HL-60/S4 treated with retinoic acid at 250 ng/mL for 4 days and 3 days (cell line): ENCODE measurements at regions not wholly inside any gene's neighbourhood (a gene's known extent, or its start where the extent isn't known, plus 50 kb on each side); places are given as distances from the start of the nearest gene placed in this dataset.

Source experiments
- in situ Hi-C: fragments of 300-500 bp; cut with MboI; formaldehyde crosslinking; loops from 2 replicates; pipeline ENCODE4 v1.7.0; 2022; ENCODE audit warnings: low sequenced_read_pairs

DNA sequence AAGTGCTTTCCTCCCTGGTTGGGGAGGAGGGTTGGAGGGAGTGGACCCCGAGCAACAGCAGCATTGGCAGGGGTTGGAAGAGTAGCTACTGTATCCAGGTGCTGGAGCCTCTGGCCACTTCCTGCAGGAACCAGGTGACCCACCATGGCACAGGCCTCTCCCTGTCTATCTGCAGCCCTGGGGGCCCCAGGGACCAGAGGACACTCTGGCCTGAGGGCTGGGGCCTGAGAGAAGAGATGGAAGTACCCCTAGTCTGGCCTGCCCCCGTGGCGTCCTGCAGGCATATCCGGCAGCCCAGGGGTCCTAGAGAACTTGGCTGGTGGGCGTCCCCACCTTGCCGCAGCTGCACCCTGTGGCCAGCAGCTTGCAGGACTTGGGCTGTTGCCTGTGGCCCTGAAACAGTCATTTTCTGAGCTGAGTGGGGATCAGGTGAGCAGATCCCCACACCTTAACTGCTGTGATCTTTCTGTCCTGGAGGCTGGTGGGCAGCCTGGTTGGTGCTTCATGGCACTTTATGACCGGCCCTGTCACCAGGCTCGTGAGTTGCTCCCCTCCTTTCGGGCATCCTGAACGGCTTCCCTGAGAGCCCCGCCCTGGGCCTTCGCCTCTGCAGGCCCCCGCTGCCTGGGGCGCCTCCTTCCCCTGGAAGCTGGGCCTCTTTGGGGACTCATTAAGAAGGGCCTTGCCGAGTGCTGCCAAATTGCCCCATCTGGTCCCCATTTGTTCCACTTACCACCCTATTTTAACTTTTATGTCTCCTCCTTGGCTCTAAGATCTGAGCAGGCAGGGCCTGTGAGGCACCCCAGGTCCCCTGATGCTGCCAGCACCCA lies 298.6 kb downstream of the SEC14L1 start:
- in situ Hi-C loops: no loop called here

GRCh38 chr17:77440560-77440981 lies 299.8 kb downstream of the SEC14L1 start:
- in situ Hi-C loops: no loop called here

DNA sequence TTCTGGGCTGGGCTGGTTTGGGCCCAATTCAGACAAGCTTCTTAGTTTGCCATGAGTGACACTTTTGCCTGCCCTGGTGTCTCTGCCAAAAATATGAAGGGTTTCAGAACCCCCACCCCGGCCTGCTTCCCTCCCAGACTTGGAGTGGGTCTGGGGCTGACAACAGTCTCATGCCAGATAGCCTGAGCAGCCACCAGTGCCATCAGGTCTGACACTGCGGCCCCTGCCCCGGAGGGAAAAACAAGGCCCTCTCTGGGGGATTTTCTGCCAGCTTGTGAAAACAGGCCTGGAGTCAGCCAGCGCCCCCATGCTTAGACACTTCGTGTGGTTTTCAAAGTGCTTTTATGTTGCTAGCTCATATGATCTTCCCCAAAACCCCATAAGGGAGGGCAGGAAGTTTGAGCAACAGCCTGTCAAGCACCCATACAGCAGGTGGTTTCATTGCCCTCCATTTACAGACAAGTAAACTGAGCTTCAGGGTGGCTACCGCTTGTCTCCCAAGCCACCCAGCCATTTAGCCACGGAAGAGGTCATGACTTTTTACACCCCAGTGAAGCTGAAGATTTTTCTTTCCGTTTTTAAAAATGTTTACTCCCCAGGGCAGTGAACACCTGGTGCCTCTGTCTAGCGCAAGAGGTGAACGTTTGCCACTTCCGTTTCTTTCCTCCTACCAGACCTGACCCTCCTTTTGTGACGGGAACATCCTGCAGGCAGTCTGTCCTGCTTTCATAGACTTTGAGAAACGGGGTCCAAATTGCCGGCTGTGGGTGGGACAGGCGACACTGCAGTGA lies 300.6 kb downstream of the SEC14L1 start:
- in situ Hi-C loops: no loop called here

DNA sequence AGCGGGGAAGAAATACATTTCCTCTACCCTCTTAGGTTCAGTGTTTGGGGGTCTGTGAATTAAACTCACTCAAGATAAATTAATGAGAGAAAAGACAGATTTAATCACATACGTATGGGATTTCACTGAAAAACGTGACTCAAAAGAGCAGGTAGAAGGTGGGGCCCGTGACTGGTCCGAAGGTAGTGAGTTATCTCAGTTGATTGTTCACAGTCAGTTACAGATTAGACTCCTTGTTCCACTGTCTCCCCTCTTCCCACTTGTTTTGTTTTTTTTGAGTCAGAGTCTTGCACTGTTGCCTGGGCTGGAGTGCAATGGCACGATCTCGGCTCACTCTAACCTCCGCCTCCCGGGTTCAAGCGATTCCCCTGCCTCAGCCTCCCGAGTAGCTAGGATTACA lies 301.2 kb downstream of the SEC14L1 start:
- in situ Hi-C loops: no loop called here

DNA sequence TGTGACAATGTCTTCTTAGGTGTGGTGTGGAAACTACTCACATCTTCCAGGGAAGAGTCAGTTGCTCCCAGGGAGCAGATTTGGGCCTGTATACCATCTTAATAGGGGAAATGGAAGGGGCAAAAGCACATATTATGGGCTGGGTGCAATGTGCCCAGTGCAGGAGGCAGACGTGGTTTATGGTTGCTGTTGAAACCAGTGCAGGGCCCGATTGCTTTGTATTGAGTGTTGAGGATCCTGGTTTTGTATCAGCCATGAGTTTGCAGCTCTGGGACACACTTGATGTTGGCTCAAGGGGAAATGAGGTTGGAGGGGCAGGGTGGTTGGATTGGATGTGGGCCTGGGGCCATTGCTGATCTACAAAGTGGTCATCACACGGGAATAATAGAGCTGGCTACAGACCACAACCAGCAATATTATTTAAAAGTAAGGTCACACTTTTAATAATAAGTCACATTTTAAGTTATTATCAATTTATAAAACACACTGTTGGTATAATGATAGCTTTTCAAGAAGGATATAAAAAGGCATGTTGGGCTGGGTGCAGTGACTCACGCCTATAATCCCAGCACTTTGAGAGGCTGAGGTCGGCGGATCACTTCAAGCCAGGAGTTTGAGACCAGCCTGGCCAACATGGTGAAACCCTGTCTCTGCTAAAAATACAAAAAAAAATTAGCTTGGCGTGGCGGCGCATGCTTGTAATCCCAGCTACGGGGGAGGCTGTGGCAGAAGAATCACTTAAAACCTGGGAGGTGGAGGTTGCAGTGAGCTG lies 302.4 kb downstream of the SEC14L1 start:
- in situ Hi-C loops: no loop called here

- in situ Hi-C loops: no loop called here
Observed at GRCh38 chr17:77443748-77444260, 303.0 kb downstream of the SEC14L1 start.

- in situ Hi-C loops: no loop called here
Observed at GRCh38 chr17:77444628-77444983, 303.8 kb downstream of the SEC14L1 start.

DNA sequence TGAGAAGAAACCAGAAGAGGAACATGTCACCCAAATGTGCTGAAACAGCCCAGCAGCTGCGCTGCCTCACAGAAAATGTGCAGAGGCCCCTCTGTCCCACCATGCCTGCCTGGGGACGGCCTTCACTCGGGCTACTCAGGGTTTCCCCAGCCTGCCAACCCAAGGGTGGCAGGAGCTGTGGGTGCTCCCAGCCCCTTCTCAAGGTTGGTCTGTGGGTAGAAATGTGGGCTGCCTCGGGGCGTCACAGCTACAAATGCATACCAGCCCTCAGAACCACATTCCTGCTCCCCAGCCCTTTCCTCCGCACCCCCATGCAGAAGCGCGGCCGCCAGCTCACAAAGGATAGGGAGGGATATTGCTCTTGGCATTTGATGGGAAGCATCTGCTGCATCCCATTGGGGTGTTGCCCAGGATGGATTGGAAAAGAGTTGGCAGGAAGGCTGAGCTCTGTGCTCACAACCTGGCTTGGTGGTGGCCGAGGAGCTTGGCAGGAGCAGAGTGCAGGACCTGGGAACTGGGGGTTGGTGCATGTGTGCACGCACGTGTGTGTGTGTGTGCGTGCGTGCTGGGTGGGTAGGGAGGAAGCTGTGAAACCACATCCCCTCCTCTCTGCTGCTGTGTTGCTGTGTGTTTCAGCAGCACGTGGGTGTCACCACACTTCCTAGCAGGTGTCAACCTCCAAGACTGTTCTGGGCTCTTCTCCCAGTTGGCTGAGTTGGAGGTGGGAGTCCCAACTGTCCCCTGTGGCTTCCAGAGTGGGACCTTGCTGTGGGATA lies 304.4 kb downstream of the SEC14L1 start:
- in situ Hi-C loops: no loop called here

DNA sequence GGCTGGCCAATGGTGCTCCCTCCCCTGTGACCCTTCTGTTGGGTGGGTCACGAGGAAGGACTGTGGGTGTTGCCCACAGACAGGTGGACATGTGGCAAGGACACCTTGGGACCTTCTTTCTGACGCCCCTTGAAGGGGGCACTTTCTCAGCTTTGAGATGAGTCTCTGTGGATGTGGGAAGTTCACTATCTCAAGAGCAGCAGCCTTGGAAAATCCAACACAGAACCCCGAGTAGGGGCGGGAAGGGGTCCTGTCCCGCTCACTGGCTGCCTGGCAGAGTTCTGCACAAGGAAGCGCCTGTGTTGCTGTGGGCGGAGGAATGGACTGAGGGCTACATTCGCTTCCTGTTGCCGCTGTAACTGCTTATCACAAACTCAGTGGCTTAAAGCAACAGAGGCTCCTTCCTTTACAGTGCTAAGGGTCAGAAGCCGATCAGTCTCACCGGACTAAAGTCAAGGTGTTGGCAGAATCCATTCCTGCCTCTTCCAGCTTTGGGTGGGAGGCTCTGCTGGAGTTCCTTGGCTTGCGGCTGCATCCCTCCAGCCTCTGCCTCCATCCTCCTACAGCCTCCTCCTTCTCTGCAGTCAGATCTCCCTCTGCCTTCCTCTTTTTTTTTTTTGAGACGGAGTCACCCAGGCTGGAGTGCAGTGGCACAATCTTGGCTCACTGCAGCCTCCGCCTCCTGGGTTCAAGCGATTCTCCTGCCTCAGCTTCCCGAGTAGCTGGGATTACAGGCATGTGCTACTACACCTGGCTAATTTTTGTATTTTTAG lies 305.2 kb downstream of the SEC14L1 start:
- in situ Hi-C loops: no loop called here

GRCh38 chr17:77446940-77447634 lies 306.3 kb downstream of the SEC14L1 start:
- in situ Hi-C loops: no loop called here

- in situ Hi-C loops: no loop called here
Observed at GRCh38 chr17:77449373-77449907, 308.7 kb downstream of the SEC14L1 start.

DNA sequence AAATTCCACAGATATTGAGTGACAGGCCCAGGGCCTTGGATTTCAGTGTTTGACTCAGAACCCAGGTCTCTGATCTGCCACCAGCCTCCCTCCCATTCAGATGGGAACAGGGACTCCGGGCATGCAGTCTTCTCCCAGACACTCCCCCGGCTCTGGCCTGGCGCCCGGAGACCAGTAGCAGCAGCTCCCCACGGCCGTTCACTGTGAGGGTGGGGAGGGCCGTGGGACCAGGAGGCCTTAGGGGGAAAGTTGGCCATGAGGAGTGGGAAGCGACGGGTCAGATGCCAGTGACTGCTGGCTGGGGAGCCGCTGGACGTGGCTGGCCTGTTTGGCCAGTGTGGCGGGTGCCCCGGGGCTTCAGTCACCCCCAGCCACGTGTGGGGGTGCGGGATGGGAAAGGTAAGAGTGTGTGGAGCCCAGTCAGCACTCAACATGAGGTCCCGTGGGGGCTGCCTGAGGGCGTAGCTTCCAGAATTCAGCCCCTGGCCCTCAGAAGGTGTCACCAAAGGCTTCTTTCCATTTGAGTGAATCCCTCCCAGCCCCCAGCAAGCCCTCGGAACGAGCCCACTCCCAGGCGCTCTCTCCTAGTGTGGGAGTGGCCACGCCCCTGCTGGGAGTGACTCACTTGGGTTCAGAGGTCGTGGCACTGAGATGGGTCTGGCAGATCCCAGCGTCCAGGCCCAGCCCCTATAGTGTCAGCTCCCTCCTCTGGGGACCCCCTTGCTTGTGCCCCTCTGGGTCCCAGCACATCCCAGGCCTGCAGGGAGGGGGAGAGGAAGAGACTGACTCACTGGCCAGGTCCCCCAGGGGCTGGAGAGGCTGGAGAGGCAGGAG lies 309.4 kb downstream of the SEC14L1 start:
- in situ Hi-C loops: no loop called here

DNA sequence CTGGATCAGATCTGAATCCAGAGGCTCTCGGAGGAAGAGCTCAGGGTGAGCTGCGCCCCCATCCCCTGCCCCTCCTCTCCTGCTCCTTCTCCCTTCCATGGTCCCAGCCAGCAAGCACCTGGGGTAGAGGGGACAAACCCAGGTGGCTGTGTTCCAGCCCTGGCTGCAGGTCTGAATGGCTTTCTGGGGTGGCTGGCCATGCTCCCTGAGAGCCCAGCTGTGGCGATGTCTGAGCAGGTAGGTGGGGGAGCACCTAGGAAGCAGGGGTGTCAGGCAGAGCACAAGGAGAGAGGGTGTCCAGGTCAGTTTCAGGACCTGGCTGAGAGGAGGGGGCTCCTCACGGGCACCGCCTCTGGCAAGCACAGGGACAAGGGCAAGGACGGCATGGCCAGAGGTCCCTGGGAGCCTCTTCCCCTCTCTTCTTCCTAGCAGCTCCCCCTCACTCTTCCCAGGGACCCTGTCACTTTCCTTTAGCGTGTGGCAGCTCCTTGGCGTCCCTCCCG lies 310.0 kb downstream of the SEC14L1 start:
- in situ Hi-C loops: no loop called here

- in situ Hi-C loops: no loop called here
Observed at GRCh38 chr17:77451245-77451893, 310.6 kb downstream of the SEC14L1 start.

- in situ Hi-C loops: no loop called here
Observed at GRCh38 chr17:77451894-77452852, 311.4 kb downstream of the SEC14L1 start.

DNA sequence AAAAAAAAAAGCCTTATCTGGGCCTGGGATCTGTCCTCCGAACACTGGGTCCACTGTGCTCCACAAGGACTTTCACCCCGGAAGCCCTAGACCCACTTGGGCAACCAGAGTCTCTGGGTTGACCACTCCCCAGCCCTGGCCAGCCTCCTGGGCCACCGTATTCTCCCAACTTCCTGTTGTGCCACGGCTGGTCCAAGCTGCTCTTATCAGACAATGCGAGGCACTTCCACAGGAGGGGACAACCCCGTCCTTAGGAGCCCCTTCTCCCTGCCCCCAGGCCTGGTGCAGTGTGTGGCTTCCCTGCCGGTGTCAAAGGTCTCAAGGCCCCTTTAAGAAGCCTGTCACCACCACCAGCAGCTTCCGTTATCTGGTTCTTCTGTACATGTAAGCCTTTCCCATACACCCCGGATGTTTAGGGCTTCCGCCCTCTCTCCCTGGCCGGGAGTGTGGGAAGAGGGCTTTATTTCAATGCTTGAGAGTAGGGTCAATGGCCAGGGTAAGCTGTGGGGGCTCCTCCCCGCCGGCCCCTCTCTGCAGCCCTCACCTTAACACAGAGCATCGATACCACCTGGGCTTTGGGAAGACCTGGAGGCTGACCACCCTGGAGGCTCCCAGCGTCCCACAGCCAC lies 313.0 kb downstream of the SEC14L1 start:
- in situ Hi-C loops: no loop called here
